Stimulated activated memory B cell treated with anti-CD40 and anti-IgM and Interleukin-4, amounts not matched to agents 10 μg/mL and 1 μg/mL and 100 μg/mL, for 72 hours (primary cell): ENCODE measurements at regions not wholly inside any gene's neighbourhood (a gene's known extent, or its start where the extent isn't known, plus 50 kb on each side); places are given as distances from the start of the nearest gene placed in this dataset.
"Not testable (repeated sequence)": the region's sequence is repeated elsewhere in the genome, so short reads cannot be mapped to it uniquely, and the experiment has no call there.

Source experiments
- ATAC-seq: fragments of 150-1000 bp; cut with Tn5 transposase; 2 replicates; pipeline ENCODE4 v1.10.0; 2021
- H3K27ac Mint-ChIP-seq: one replicate; pipeline ENCODE4 v1.8.0; 2022; ENCODE audit warnings: mild to moderate bottlenecking, mixed read lengths
- H3K27me3 Mint-ChIP-seq: one replicate; pipeline ENCODE4 v1.8.0; 2022; ENCODE audit warnings: mixed read lengths
- H3K36me3 Mint-ChIP-seq: one replicate; pipeline ENCODE4 v1.8.0; 2022; ENCODE audit warnings: mixed read lengths
- H3K4me1 Mint-ChIP-seq: one replicate; pipeline ENCODE4 v1.8.0; 2022; ENCODE audit warnings: mixed read lengths
- H3K4me3 Mint-ChIP-seq: one replicate; pipeline ENCODE4 v1.8.0; 2022; ENCODE audit warnings: mild to moderate bottlenecking, moderate library complexity, mixed read lengths
- H3K9me3 Mint-ChIP-seq: one replicate; pipeline ENCODE4 v1.8.0; 2022; ENCODE audit warnings: mixed read lengths

DNA sequence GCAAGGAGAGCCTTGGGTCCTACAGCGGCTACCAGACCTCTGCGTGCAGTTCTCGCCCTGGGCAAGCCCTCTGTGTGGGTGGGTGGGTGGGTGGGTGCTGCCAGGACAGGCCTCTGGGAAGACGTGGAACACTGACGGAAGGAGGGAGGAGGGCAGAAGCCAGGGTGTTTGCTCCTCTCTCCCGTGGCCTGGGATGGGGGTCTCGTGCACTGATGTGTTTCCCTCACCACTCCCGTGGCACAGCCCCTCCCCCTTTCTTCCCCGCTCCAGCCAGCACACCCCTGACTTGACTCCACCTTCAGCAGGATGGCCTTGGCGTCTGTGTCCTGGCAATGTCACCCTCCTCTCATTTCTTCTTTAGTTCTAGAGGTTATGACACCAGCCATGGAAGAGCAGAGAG, 130.0 kb downstream of the CDH26 start:
- ATAC-seq, result no peak
- no peaks in the 10 kb centered on the region for H3K9me3 Mint-ChIP-seq
- H3K27me3 Mint-ChIP-seq, result peaks cover 44% of the 10 kb centered on the region
- no peak overlapping the region for H3K27ac Mint-ChIP-seq
- no peaks in the 10 kb centered on the region for H3K4me1 Mint-ChIP-seq
- H3K36me3 Mint-ChIP-seq, result no peaks in the 10 kb centered on the region
- H3K4me3 Mint-ChIP-seq, result no peak overlapping the region

DNA sequence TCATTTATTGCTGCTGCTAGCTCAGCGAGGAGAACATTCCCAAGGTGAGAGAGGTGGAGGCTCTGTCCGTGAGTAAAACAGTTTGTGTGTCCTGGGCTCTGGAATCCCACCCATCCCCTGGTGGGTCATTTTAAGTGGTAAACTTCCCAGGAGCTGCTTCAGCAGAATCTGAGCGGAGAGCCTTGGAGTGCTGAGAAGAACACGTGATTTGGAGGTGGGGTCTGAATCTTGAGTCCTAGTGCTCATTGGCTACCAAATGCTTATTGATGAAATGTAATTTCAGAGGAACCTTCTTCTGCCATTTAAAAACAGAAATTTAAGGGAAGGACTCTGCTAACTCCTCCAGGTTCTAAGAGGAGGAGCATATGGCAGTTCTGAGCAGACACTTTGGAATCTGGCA, 132.4 kb downstream of the CDH26 start:
- H3K4me3 Mint-ChIP-seq, result no peak overlapping the region
- no peaks in the 10 kb centered on the region for H3K36me3 Mint-ChIP-seq
- ATAC-seq, result no peak
- no peak overlapping the region for H3K27ac Mint-ChIP-seq
- H3K4me1 Mint-ChIP-seq, result no peaks in the 10 kb centered on the region
- H3K9me3 Mint-ChIP-seq, result no peaks in the 10 kb centered on the region
- H3K27me3 Mint-ChIP-seq, result peaks cover 44% of the 10 kb centered on the region

DNA sequence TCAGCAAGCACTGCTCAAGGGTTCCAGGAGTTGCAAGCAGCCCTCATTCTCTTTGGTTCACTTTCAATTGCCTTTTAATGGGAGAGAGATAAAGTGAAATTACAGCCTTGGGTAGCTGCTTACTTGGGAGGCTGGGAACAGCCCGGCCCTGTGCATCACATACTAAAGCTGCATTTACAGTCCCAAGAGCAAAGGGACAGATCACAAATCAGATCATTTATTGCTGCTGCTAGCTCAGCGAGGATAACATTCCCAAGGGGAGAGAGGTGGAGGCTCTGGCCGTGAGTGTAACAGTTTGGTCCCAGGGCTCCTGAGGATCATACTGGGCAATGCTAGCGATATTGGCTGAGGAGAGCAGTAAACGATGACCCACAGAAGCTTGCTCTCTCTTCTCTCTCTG, 133.1 kb downstream of the CDH26 start:
- Mint-ChIP-seq H3K9me3 (no peaks in the 10 kb centered on the region), H3K4me3 (no peak overlapping the region), H3K36me3 (no peaks in the 10 kb centered on the region), H3K27me3 (peaks cover 43% of the 10 kb centered on the region), H3K4me1 (no peaks in the 10 kb centered on the region), H3K27ac (no peak overlapping the region)
- ATAC-seq, result no peak

DNA sequence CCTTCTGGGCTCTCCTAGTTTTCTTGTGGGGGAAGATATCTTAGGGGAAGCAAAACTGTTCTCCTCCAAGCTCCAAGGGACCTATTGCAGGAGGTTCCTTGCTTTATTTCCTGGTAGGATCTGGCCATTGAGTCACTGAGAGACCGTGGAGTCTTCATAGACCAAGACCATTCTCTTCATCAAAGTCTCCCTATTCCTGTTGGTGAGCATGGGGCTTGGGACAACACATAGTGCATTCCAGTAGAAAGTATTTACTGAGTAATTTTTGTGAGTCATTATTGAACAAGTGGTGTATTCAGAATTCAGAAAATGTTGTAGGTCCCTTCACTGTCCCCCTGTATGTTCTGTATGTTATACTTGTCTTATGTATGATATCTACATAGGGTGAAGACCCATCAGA, 133.6 kb downstream of the CDH26 start:
- no peaks in the 10 kb centered on the region for H3K9me3 Mint-ChIP-seq
- H3K27ac Mint-ChIP-seq, result no peak overlapping the region
- no peaks in the 10 kb centered on the region for H3K36me3 Mint-ChIP-seq
- no peak overlapping the region for H3K4me3 Mint-ChIP-seq
- peaks cover 37% of the 10 kb centered on the region for H3K27me3 Mint-ChIP-seq
- H3K4me1 Mint-ChIP-seq, result no peaks in the 10 kb centered on the region
- ATAC-seq, result no peak

DNA sequence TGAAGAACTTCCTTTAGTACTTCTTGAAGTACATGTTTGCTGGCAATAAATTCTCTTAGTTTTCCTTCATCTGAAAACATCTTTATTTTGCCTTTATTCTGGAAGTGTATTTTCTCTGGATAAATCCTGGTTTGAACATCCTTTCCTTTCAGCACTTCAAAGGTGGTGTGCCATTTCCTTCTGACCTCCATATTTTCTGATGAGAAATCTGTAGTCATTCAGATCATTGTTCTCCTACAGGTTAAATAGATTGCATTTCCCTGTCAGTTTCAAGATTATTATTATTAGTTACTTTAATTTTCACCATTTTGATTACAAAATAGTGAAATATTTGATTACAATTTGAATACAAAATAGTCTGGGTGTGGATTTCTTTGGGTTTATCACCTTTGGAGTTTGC, 134.5 kb downstream of the CDH26 start:
- H3K9me3 Mint-ChIP-seq, result peaks cover under 1% of the 10 kb centered on the region
- peaks cover 35% of the 10 kb centered on the region for H3K27me3 Mint-ChIP-seq
- H3K36me3 Mint-ChIP-seq, result no peaks in the 10 kb centered on the region
- no peak overlapping the region for H3K27ac Mint-ChIP-seq
- no peak for ATAC-seq
- no peaks in the 10 kb centered on the region for H3K4me1 Mint-ChIP-seq
- no peak overlapping the region for H3K4me3 Mint-ChIP-seq

DNA sequence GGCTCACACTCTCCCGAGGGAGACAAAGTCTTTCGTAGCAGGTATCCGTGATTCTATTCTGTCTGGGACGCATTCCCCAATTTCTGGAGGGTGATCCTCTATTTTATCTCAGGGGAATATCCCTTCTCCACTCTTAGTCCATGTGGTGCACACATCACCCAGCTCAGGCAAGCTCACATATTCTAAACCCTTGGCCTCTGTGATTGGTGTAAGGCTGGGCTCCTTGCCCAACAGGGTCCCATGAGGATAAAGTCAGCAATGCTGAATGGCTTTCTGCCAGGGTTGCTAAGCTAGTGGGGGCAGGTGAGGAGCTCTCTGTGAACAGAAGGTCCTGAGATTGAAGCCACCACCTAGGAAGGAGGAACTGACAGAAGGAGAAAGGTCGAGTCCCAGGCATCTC, 137.2 kb downstream of the CDH26 start:
- Mint-ChIP-seq H3K27me3 (peaks cover 12% of the 10 kb centered on the region), H3K9me3 (peaks cover 7% of the 10 kb centered on the region), H3K4me3 (no peak overlapping the region), H3K4me1 (no peaks in the 10 kb centered on the region), H3K36me3 (no peaks in the 10 kb centered on the region), H3K27ac (no peak overlapping the region)
- no peak for ATAC-seq

DNA sequence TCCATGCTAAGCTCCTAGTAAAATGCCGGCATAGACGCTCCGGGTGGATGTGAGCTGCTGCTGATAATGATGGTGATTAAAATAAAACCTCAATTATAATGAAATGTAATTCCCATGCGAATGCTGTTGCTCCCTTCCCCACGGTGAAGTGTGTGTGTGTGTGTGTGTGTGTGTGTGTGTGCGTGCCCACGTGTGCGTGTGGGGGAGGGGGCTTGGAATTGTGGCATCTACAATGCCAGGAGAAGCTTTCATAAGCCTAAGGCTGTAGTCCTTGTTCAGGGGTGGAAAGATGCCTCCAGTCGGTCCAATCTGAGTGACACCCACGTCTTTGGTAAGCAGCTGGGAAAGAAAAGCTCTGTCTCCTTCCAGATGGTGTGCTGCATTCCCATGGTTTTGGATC, 137.9 kb downstream of the CDH26 start:
- Mint-ChIP-seq H3K4me1 (no peaks in the 10 kb centered on the region), H3K9me3 (peaks cover 7% of the 10 kb centered on the region), H3K27me3 (peaks cover 6% of the 10 kb centered on the region), H3K27ac (no peak overlapping the region), H3K36me3 (no peaks in the 10 kb centered on the region), H3K4me3 (no peak overlapping the region)
- no peak for ATAC-seq

DNA sequence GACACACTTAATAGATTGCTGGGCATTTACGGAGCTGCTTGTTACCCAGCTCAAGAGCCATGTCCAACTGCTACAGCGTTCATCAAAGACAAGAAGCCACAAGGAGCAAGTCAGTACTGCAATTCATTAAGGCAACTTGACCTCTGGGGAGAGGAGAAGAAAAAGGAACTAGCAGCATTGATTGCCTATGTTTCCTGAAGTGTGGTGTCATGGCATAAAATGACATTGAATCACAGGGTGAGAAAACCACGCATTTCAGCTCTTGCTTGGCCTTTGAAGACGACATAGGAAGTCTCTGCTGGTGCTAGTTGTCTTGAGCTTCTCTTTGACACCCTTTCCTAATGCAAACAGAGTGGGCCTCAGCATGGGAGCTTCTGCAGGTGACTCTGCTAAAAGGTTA, 139.1 kb downstream of the CDH26 start:
- ATAC-seq, result no peak
- Mint-ChIP-seq H3K36me3 (no peaks in the 10 kb centered on the region), H3K27me3 (no peaks in the 10 kb centered on the region), H3K9me3 (peaks cover 7% of the 10 kb centered on the region), H3K27ac (no peak overlapping the region), H3K4me3 (no peak overlapping the region), H3K4me1 (no peaks in the 10 kb centered on the region)

DNA sequence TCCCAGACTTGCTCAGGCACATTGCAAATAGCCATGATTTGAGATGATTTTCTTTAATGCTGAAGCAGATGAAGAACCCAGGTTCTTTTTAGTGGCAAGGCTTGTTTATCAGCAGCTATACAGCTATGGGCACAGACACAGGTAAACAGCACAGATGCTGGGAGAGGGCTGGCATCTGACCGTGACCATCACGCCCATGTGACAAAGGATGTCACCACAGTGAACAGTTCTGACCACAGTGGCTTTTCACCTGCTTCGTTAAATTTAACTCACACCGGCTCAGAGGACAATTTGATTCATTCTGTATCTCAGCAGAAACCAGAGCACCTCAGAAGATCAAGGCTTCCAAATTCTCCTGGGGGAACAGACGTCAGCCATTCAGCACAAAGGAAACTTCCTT, 142.6 kb downstream of the CDH26 start:
- H3K27me3 Mint-ChIP-seq, result peaks cover 12% of the 10 kb centered on the region
- H3K4me1 Mint-ChIP-seq, result no peaks in the 10 kb centered on the region
- H3K36me3 Mint-ChIP-seq, result no peaks in the 10 kb centered on the region
- no peak for ATAC-seq
- no peak overlapping the region for H3K27ac Mint-ChIP-seq
- no peak overlapping the region for H3K4me3 Mint-ChIP-seq
- H3K9me3 Mint-ChIP-seq, result peaks cover 7% of the 10 kb centered on the region

DNA sequence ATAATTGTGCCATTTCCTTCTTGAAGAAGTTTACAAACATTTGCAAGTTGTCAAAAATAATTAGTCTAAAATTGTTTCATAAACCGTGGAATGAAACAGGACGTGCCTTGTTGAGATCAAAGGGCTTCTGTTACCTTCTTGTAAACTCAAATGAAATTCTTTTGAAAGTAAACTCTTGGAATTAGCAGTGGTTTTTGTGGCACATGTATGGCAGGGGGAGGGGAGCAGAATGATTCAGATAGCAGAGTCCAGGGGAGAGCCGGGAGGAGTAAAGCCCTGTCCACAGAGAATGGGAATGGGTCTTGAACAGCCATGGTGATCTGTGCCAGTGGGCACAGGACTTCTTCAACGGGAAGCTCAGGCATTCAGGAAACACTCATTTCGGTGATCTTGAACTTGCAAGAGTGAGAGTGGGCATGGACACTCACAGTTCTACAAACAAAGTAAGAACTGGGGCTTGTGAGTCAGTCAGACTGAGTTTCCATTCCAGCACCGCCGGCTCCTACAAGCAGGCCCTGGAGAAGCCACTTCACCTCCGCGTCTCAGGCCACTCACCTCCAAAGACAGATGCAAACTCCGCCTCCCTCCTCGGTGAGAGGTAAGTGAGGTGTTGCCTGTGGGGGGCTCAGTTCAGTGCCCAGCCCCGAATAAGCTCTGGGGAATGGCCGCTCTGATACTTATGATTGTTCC, 143.1 kb downstream of the CDH26 start:
- H3K27ac Mint-ChIP-seq, result no peak overlapping the region
- ATAC-seq, result no peak

DNA sequence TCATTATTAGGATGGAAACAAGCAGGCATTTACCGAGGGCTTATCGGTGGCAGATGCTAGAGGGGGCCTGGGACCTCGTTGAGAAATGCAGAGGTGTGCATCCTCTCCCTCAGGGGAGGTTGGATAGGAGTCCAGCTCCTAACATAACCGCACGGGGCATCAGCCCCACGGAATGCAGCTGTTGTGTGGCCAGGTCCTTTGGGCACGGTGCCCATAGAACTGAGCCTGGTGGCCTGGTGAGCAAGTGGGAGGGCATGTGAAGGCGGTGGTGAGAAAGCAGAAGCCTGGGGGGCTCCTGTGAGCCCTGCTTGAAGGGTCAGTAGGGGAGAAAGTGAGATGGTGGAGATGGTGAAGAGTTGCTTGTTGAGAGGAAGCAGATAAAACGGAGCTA, 143.7 kb downstream of the CDH26 start:
- peaks cover 12% of the 10 kb centered on the region for H3K27me3 Mint-ChIP-seq
- no peak overlapping the region for H3K27ac Mint-ChIP-seq
- peaks cover 7% of the 10 kb centered on the region for H3K9me3 Mint-ChIP-seq
- H3K4me1 Mint-ChIP-seq, result no peaks in the 10 kb centered on the region
- ATAC-seq, result no peak
- no peaks in the 10 kb centered on the region for H3K36me3 Mint-ChIP-seq
- no peak overlapping the region for H3K4me3 Mint-ChIP-seq

More for the DNA sequence above, 143.1 kb downstream of the CDH26 start:
- Mint-ChIP-seq H3K36me3 (no peaks in the 10 kb centered on the region), H3K4me1 (no peaks in the 10 kb centered on the region), H3K27me3 (peaks cover 12% of the 10 kb centered on the region), H3K9me3 (peaks cover 7% of the 10 kb centered on the region), H3K4me3 (no peak overlapping the region)

DNA sequence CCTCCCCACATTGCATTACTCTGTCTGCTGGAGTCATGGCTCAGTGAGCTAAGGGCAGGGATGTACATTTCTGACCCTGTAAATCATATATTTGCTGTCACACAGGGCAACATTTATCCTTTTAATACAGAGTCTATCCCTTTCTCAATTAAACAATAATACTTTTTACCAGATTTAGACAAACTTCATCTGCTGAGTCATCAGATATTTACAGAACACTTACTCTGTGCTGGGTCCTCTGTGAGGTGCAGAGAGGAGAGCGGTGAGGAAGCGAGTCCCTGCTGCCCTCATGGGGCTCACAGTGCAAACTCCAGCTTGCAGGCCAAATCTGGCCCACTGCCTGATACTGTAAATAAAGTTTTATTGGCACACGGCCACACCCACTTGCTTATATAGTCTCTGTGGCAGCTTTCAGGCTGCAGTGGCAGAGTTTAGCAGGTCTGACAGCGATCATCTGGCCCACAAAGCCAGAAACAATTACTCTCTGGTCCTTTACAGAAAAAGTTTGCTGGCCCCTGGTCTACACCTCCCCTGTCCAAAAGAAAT, 144.5 kb downstream of the CDH26 start:
- H3K27me3 Mint-ChIP-seq, result peaks cover 12% of the 10 kb centered on the region
- no peak for ATAC-seq
- H3K4me3 Mint-ChIP-seq, result no peak overlapping the region
- peaks cover 6% of the 10 kb centered on the region for H3K9me3 Mint-ChIP-seq
- no peak overlapping the region for H3K27ac Mint-ChIP-seq
- no peaks in the 10 kb centered on the region for H3K4me1 Mint-ChIP-seq
- H3K36me3 Mint-ChIP-seq, result no peaks in the 10 kb centered on the region

DNA sequence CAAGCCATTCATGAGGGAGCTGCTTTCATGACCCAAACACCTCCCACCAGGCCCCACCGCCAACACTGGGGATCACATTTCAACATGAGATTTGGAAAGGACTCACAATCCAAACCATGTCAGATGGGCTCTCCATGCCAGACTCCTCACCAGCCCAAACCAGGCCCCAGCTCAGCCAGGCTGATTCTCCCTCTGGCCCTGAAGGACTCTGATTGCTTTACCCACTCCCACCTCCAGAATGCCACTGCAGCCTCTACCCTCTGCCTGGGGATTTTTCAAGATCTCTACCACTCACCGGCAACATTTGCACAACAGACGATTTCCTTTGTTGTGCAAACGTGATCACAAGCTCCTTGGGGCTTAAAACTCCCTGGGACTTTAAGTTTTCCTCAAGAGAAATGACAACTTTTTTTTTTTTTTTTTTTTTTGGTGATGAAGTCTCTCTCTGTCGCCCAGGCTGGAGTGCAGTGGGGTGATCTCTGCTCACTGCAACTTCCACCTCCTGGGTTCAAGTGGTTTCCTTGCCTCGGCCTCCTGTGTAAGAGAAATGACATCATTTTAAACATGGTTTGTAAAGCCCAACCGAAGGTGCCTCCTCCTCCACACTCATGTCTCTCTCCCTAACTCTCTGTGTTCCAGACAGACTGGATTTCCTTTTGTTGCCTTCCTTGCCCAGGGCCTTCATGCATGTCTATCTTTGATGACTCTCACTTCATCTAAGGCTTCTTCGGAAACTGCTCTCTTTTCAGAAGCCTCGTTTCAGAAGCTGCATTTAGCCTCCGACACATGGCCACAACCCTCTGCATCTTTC, 147.0 kb downstream of the CDH26 start:
- Mint-ChIP-seq H3K36me3 (no peaks in the 10 kb centered on the region), H3K4me3 (no peak overlapping the region)

DNA sequence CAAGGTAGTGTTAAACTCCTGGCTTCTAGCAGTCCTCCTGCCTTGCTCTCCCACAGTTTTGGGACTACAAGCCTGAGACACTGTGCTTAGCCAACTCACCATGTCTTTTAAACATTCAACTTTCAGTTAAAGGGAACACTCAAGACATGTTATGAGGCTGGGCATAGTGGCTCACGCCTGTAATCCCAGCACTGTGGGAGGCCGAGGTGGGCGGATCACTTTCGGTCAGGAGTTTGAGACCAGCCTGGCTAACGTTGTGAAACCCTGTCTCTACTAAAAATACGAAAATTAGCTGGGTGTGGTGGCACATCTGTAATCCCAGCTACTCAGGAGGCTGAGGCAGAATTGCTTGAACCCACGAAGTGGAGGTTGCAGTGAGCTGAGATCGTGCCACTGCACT, 148.0 kb downstream of the CDH26 start:
- peaks cover 12% of the 10 kb centered on the region for H3K27me3 Mint-ChIP-seq
- not testable (repeated sequence) for H3K27ac Mint-ChIP-seq, H3K9me3 Mint-ChIP-seq, H3K36me3 Mint-ChIP-seq, H3K4me3 Mint-ChIP-seq, ATAC-seq, H3K4me1 Mint-ChIP-seq

More for the DNA sequence above, 147.0 kb downstream of the CDH26 start:
- H3K4me1 Mint-ChIP-seq, result no peaks in the 10 kb centered on the region
- H3K27me3 Mint-ChIP-seq, result peaks cover 12% of the 10 kb centered on the region
- H3K27ac Mint-ChIP-seq, result no peak overlapping the region
- no peaks in the 10 kb centered on the region for H3K9me3 Mint-ChIP-seq
- ATAC-seq, result no peak

DNA sequence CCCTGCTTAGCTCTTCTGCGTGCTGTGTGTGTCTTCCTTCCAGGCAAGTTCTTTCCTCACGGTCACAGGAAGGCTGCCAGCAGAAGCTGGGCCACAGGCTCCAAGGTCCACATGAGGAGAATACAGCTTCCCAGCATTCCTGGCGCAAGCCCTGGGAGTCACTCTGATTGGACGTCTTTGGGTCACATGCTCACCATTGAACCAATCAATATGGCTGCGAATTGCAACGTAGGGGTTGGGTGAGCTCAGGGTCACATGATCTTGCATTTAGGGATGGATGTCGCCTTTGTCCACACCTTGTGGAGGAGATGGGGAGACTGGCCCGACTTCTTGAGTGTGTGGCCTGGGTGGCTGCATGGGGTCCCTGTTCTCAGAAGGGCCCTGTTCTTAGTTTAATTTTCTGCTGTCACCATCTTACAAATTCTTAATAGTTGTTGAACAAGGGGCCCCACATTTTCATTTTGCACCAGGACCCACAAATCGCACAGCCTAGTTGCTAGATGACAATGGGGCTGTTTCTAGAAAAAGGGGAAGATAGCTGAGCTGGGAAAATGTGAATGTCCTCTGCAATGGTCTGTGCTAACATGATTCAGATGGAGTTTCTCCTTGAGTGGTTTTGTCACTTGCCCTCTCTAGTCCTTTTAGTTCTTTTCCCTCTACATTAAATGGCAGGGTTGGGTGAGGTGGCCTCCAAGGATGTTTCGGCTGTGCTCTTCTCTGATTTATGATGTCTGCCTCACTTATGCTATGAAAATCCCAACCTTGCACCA, 149.6 kb downstream of the CDH26 start:
- Mint-ChIP-seq H3K27ac (no peak overlapping the region), H3K4me3 (no peak overlapping the region), H3K4me1 (no peaks in the 10 kb centered on the region), H3K27me3 (peaks cover 17% of the 10 kb centered on the region), H3K9me3 (no peaks in the 10 kb centered on the region), H3K36me3 (no peaks in the 10 kb centered on the region)
- no peak for ATAC-seq
